HCT116 (cell line): ENCODE measurements at regions not wholly inside any gene's neighbourhood (a gene's known extent, or its start where the extent isn't known, plus 50 kb on each side); places are given as distances from the start of the nearest gene placed in this dataset.
A peak's percentile ranks its signal among the peaks of the same experiment; 100 is the strongest.

Experiments
- ATAC-seq: fragments of 200-7000 bp; cut with Tn5 transposase; 2 replicates; pipeline ENCODE4 v1.9.1; 2020; ENCODE audit warnings: mild to moderate bottlenecking, moderate library complexity
- BruUV-seq: library from RNA; stranded (reverse); fragments of 400-500 nt; replicated peaks from 2 replicates; lab custom pipeline; 2021; lab: Mats Ljungman, UMichigan
- CTCF ChIA-PET: fragments of 300-600 bp; sonication (Branson Sonifier 250); formaldehyde crosslinking; loops from one replicate; lab custom pipeline; 2021; ENCODE audit warnings: antibody characterized with exemption; lab: Charles Lee
- POLR2A ChIA-PET: fragments of 300-600, 350-600 bp; sonication (Branson Sonifier 250); formaldehyde crosslinking; loops from one replicate; lab custom pipeline; 2021; ENCODE audit warnings: antibody characterized with exemption; lab: Charles Lee
- RAD21 ChIA-PET, 2 experiments: fragments of 300-600 bp; sonication (Branson Sonifier 250); formaldehyde crosslinking; loops; one replicate each; lab custom pipeline; 2023; ENCODE audit warnings: low total read pairs in 2 of 2; ENCODE audit not compliant: uncharacterized antibody in 2 of 2, unreplicated experiment in 2 of 2, low non-redundant PET in 1 of 2; lab: Charles Lee
- DNase-seq: peaks from one replicate; pipeline ENCODE4 v3.0.0-alpha.2; 2010; ENCODE audit warnings: low read depth, low spot score
- H2AFZ ChIP-seq: fragments of 200-600 bp; shearing (Covaris generic), sonication (generic); 2 replicates; pipeline ENCODE4 v1.6.1; 2017; ENCODE audit warnings: low read depth, mixed run types, mixed read lengths, antibody characterized with exemption, low read length; ENCODE audit not compliant: poor library complexity, severe bottlenecking
- H3K27ac ChIP-seq: 2 replicates; pipeline ENCODE4 v1.5.1; 2012; ENCODE audit warnings: low read depth, low read length
- H3K27me3 ChIP-seq: fragments of 200-600 bp; sonication (generic); 2 replicates; pipeline ENCODE4 v1.6.1; 2016; ENCODE audit warnings: mixed run types, low read length, mixed read lengths; ENCODE audit not compliant: insufficient read depth
- H3K36me3 ChIP-seq, 2 experiments: fragments of 200-500 bp in 1 of 2; fragments of 200-600 bp in 1 of 2; sonication (Bioruptor generic) in 1 of 2; sonication (generic) in 1 of 2; 2 replicates each; pipeline versions ENCODE4 v1.5.1 to v1.6.1; 2014 to 2016; ENCODE audit warnings: low read length in 2 of 2, inconsistent platforms in 1 of 2, mixed read lengths in 1 of 2, mixed run types in 1 of 2; ENCODE audit not compliant: insufficient read depth in 2 of 2, control insufficient read depth in 1 of 2
- H3K4me1 ChIP-seq, 2 experiments: fragments of 200-600 bp in 1 of 2; sonication (generic) in 1 of 2; 2 replicates each; pipeline versions ENCODE4 v1.5.1 to v1.6.1; 2012 to 2017; ENCODE audit warnings: low read length in 2 of 2, inconsistent platforms in 1 of 2, mild to moderate bottlenecking in 1 of 2, mixed read lengths in 1 of 2, mixed run types in 1 of 2, moderate library complexity in 1 of 2; ENCODE audit not compliant: insufficient read depth in 2 of 2, control insufficient read depth in 1 of 2
- H3K4me2 ChIP-seq: fragments of 200-600 bp; sonication (generic); 2 replicates; pipeline ENCODE4 v1.6.1; 2017; ENCODE audit warnings: mixed run types, low read length, mixed read lengths
- H3K4me3 ChIP-seq, 2 experiments: fragments of 200-600 bp in 1 of 2; sonication (generic) in 1 of 2; replicated peaks in 1 of 2; 2 replicates each; pipeline ENCODE4 v1.5.1; 2011 to 2016; ENCODE audit warnings: low read length in 2 of 2, control low read depth in 1 of 2, low read depth in 1 of 2, mild to moderate bottlenecking in 1 of 2, mixed read lengths in 1 of 2, mixed run types in 1 of 2
- H3K79me2 ChIP-seq: fragments of 200-600 bp; sonication (generic); 2 replicates; pipeline ENCODE4 v1.6.1; 2017; ENCODE audit warnings: mild to moderate bottlenecking, mixed run types, low read length, moderate library complexity, mixed read lengths; ENCODE audit not compliant: insufficient read depth
- H3K9ac ChIP-seq: fragments of 200-600 bp; sonication (generic); 2 replicates; pipeline ENCODE4 v1.6.1; 2016; ENCODE audit warnings: low read length, mixed read lengths
- H3K9me2 ChIP-seq: fragments of 200-600 bp; sonication (generic), shearing (Covaris generic); 2 replicates; pipeline ENCODE4 v1.6.1; 2017; ENCODE audit warnings: mixed run types, mild to moderate bottlenecking, moderate library complexity; ENCODE audit not compliant: insufficient read depth
- H3K9me3 ChIP-seq, 2 experiments: fragments of 200-500 bp in 1 of 2; fragments of 200-600 bp in 1 of 2; sonication (Bioruptor generic) in 1 of 2; sonication (generic) in 1 of 2; 2 replicates each; pipeline ENCODE4 v1.6.1; 2014 to 2017; ENCODE audit warnings: low read length in 2 of 2, mixed read lengths in 2 of 2, inconsistent platforms in 1 of 2, low read depth in 1 of 2, mild to moderate bottlenecking in 1 of 2, mixed run types in 1 of 2, moderate library complexity in 1 of 2; ENCODE audit not compliant: control insufficient read depth in 1 of 2, insufficient read depth in 1 of 2
- H4K20me1 ChIP-seq: fragments of 200-600 bp; sonication (generic), shearing (Covaris generic); 2 replicates; pipeline ENCODE4 v1.6.1; 2017; ENCODE audit warnings: mixed run types, mild to moderate bottlenecking, moderate library complexity; ENCODE audit not compliant: insufficient read depth
- ATF3 ChIP-seq: IDR thresholded peaks from 2 replicates; pipeline ENCODE4 v1.6.1; 2012
- CBX3 ChIP-seq: IDR thresholded peaks from 2 replicates; pipeline ENCODE4 v1.6.1; 2012; ENCODE audit warnings: low read depth
- CEBPB ChIP-seq: IDR thresholded peaks from 2 replicates; pipeline ENCODE4 v1.6.1; 2012; ENCODE audit warnings: low read depth
- ELF1 ChIP-seq: IDR thresholded peaks from 2 replicates; pipeline ENCODE4 v1.6.1; 2012; ENCODE audit warnings: low read depth, borderline replicate concordance
- EZH2 ChIP-seq: fragments of 200-600 bp; sonication (generic); IDR thresholded peaks from 2 replicates; pipeline ENCODE4 v1.6.1; 2017; ENCODE audit warnings: antibody characterized with exemption, mixed run types
- EZH2phosphoT487 ChIP-seq: fragments of 200-600 bp; IDR thresholded peaks from 2 replicates; pipeline ENCODE4 v1.6.1; 2018; ENCODE audit warnings: antibody characterized with exemption, borderline replicate concordance
- FOSL1 ChIP-seq: IDR thresholded peaks from 2 replicates; pipeline ENCODE4 v1.6.1; 2012; ENCODE audit warnings: low read depth
- JUND ChIP-seq: IDR thresholded peaks from 2 replicates; pipeline ENCODE4 v1.6.1; 2012
- MAX ChIP-seq: IDR thresholded peaks from 2 replicates; pipeline ENCODE4 v1.6.1; 2012
- POLR2A ChIP-seq: IDR thresholded peaks from 2 replicates; pipeline ENCODE4 v1.7.0; 2011; ENCODE audit warnings: borderline replicate concordance; ENCODE audit not compliant: insufficient read depth, insufficient read length; ENCODE audit errors: extremely low read depth
- RAD21 ChIP-seq: IDR thresholded peaks from 2 replicates; pipeline ENCODE4 v1.6.1; 2012; ENCODE audit warnings: low read depth, mild to moderate bottlenecking
- SIN3A ChIP-seq: IDR thresholded peaks from 2 replicates; pipeline ENCODE4 v1.6.1; 2012; ENCODE audit warnings: low read depth
- SP1 ChIP-seq: IDR thresholded peaks from 2 replicates; pipeline ENCODE4 v1.6.1; 2012; ENCODE audit warnings: low read depth
- SRF ChIP-seq: IDR thresholded peaks from 2 replicates; pipeline ENCODE4 v1.6.1; 2012; ENCODE audit warnings: low read depth
- TCF7L2 ChIP-seq: IDR thresholded peaks from 2 replicates; pipeline ENCODE4 v1.7.0; 2011; ENCODE audit warnings: borderline replicate concordance, inconsistent platforms; ENCODE audit not compliant: insufficient read depth, insufficient read length; ENCODE audit errors: extremely low read depth
- YY1 ChIP-seq: IDR thresholded peaks from 2 replicates; pipeline ENCODE4 v1.6.1; 2011; ENCODE audit warnings: low read length, low read depth, moderate library complexity, mild to moderate bottlenecking; ENCODE audit not compliant: insufficient replicate concordance; ENCODE audit errors: extremely low read depth
- ZBTB33 ChIP-seq: IDR thresholded peaks from 2 replicates; pipeline ENCODE4 v1.6.1; 2011; ENCODE audit warnings: mild to moderate bottlenecking, low read length, moderate library complexity; ENCODE audit not compliant: insufficient replicate concordance; ENCODE audit errors: extremely low read depth
- intact Hi-C: fragments of 100-400 bp; cut with micrococcal nuclease; formaldehyde crosslinking; loops from 2 replicates; pipeline ENCODE4 v1.10.0; 2022

- H3K27me3 ChIP-seq, result no peaks in the 10 kb centered on the region
- H4K20me1 ChIP-seq, result no peaks in the 10 kb centered on the region
- no TSS peak for BruUV-seq
- H2AFZ ChIP-seq, result no peak overlapping the region
- no peaks in the 10 kb centered on the region for H3K9me2 ChIP-seq
- intact Hi-C loops, result no loop called here
- ChIA-PET CTCF (no interaction called here), POLR2A (no interaction called here), RAD21 (no interaction called here)
- DNase-seq, result no peak
- no peak overlapping the region for H3K4me3 ChIP-seq
- H3K27ac ChIP-seq, result no peak overlapping the region
- no peak overlapping the region for H3K4me2 ChIP-seq
- no peaks in the 10 kb centered on the region for H3K36me3 ChIP-seq
- peaks cover 0 to 8% of the 10 kb centered on the region in 2 experiments; a peak in 1 of 4 replicates for H3K4me1 ChIP-seq
- H3K9me3 ChIP-seq, result no peaks in the 10 kb centered on the region
- TF ChIP-seq ELF1 (no peak), POLR2A (no peak), RAD21 (no peak), EZH2 (no peak), TCF7L2 (no peak), ATF3 (no peak), SRF (no peak), FOSL1 (no peak), CBX3 (no peak), SIN3A (no peak)
- H3K79me2 ChIP-seq, result no peaks in the 10 kb centered on the region
- no peak for ATAC-seq
- H3K9ac ChIP-seq, result no peak overlapping the region
Measured at GRCh38 chr4:68744368-68744767, 71.4 kb upstream of the UGT2B10 start.

GRCh38 chr4:68748181-68748991, 67.4 kb upstream of the UGT2B10 start:
- Histone ChIP-seq H3K4me3 (no peak overlapping the region), H3K36me3 (no peaks in the 10 kb centered on the region), H2AFZ (no peak overlapping the region), H3K79me2 (no peaks in the 10 kb centered on the region), H3K27ac (no peak overlapping the region), H3K4me2 (no peak overlapping the region), H4K20me1 (no peaks in the 10 kb centered on the region), H3K9me3 (no peaks in the 10 kb centered on the region), H3K9me2 (no peaks in the 10 kb centered on the region), H3K9ac (no peak overlapping the region), H3K4me1 (peaks cover 0 to 8% of the 10 kb centered on the region in 2 experiments; a peak in 1 of 4 replicates), H3K27me3 (no peaks in the 10 kb centered on the region)
- ATAC-seq (peak; percentile 30; the same call in 1 of the 2 replicates), DNase-seq (peak; percentile 31)
- intact Hi-C loops, result no loop called here
- RAD21 ChIA-PET, result no interaction called here
- CTCF ChIA-PET, result no interaction called here
- BruUV-seq, result no TSS peak
- POLR2A ChIA-PET, result no interaction called here
- TF ChIP-seq CBX3, result no peak
- TF ChIP-seq ZBTB33, result no peak
- TF ChIP-seq MAX, result no peak
- no peak for TF ChIP-seq CEBPB
- TF ChIP-seq EZH2phosphoT487, result no peak
- TF ChIP-seq EZH2, result no peak
- no peak for TF ChIP-seq JUND
- TF ChIP-seq ATF3, result no peak
- TF ChIP-seq RAD21, result no peak
- TF ChIP-seq SIN3A, result no peak
- TF ChIP-seq SP1, result no peak
- no peak for TF ChIP-seq YY1
